ENCODE measurements at regions not wholly inside any gene's neighbourhood (a gene's known extent, or its start where the extent isn't known, plus 50 kb on each side); places are given as distances from the start of the nearest gene placed in this dataset.

DNA sequence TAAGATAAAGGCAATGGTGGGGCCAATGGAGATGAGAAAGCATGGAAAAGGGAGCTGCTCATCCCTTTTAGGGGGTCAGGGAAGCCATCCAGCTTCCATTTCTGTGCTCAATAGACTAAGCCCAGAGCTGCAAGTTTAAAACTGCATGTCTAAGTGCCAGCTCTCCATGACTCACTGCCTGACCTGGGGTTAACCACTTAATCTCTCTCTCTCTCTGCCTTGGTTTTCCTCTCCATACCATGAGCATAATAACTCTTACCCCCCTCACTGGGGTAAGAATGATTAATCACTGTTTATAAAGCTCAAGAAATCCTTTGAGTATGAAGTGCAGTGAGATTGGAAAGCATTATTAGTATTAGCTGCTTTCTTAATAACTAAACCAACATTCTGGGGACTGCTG is 1382.4 kb upstream of the WWC1 start:
- intact Hi-C loops (cut with micrococcal nuclease; ENCODE audit: unreplicated experiment): no loop called here
- DNase-seq (ENCODE audit: low spot score) (no peak), FAIRE-seq (no peak), ATAC-seq (no peak)
- Histone ChIP-seq H3K27ac (ENCODE audit: extremely low read length, insufficient read depth, low read length) (no peak overlapping the region), H3K27me3 (ENCODE audit: control insufficient read depth in 1 of 2, insufficient read depth in 2 of 2, low read length in 2 of 2) (no peaks in the 10 kb centered on the region), H3K36me3 (replicated peaks in 1 of 2; ENCODE audit: control insufficient read depth in 1 of 2, insufficient read depth in 2 of 2, low read length in 2 of 2) (no peaks in the 10 kb centered on the region), H4K20me1 (ENCODE audit: insufficient read depth, low read length) (no peaks in the 10 kb centered on the region), H3K9ac (ENCODE audit: insufficient read depth, low read depth, low read length) (no peak overlapping the region), H3K4me1 (ENCODE audit: insufficient read depth, low read length) (no peaks in the 10 kb centered on the region), H3K4me3 (replicated peaks in 1 of 3; ENCODE audit: insufficient read depth in 1 of 3, low read depth in 2 of 3, low read length in 3 of 3) (no peak overlapping the region), H3K4me2 (ENCODE audit: low read depth, low read length) (no peak overlapping the region), H3K9me3 (ENCODE audit: low read length) (peaks cover 27% of the 10 kb centered on the region; the same call in 1 of the 2 replicates), H3K79me2 (ENCODE audit: insufficient read depth, low read length) (no peaks in the 10 kb centered on the region), H2AFZ (ENCODE audit: low read length) (no peak overlapping the region)
- CTCF ChIA-PET (ENCODE audit: low intra/inter-chr PET ratio, low total read pairs): no interaction called here
- BruUV-seq (replicated peaks): no TSS peak
- in situ Hi-C loops (cut with HindIII; ENCODE audit: extremely low pct_ligation_motif_present, low pct_unique_long_range_greater_than_20kb): no loop called here
- TF ChIP-seq CBFB (CRISPR knock-in tag; IDR thresholded peaks at IDR 0.05): no peak
- no peak for TF ChIP-seq FLYWCH1 (CRISPR knock-in tag; IDR thresholded peaks at IDR 0.05)
- TF ChIP-seq, protein P1, sequence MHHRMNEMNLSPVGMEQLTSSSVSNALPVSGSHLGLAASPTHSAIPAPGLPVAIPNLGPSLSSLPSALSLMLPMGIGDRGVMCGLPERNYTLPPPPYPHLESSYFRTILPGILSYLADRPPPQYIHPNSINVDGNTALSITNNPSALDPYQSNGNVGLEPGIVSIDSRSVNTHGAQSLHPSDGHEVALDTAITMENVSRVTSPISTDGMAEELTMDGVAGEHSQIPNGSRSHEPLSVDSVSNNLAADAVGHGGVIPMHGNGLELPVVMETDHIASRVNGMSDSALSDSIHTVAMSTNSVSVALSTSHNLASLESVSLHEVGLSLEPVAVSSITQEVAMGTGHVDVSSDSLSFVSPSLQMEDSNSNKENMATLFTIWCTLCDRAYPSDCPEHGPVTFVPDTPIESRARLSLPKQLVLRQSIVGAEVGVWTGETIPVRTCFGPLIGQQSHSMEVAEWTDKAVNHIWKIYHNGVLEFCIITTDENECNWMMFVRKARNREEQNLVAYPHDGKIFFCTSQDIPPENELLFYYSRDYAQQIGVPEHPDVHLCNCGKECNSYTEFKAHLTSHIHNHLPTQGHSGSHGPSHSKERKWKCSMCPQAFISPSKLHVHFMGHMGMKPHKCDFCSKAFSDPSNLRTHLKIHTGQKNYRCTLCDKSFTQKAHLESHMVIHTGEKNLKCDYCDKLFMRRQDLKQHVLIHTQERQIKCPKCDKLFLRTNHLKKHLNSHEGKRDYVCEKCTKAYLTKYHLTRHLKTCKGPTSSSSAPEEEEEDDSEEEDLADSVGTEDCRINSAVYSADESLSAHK (CRISPR knock-in tag; IDR thresholded peaks at IDR 0.05; ENCODE audit: borderline replicate concordance): no peak
- TF ChIP-seq, protein P2, sequence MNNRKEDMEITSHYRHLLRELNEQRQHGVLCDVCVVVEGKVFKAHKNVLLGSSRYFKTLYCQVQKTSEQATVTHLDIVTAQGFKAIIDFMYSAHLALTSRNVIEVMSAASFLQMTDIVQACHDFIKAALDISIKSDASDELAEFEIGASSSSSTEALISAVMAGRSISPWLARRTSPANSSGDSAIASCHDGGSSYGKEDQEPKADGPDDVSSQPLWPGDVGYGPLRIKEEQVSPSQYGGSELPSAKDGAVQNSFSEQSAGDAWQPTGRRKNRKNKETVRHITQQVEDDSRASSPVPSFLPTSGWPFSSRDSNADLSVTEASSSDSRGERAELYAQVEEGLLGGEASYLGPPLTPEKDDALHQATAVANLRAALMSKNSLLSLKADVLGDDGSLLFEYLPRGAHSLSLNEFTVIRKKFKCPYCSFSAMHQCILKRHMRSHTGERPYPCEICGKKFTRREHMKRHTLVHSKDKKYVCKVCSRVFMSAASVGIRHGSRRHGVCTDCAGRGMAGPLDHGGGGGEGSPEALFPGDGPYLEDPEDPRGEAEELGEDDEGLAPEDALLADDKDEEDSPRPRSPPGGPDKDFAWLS (CRISPR knock-in tag; IDR thresholded peaks at IDR 0.05; ENCODE audit: borderline replicate concordance): no peak
- TF ChIP-seq NFYC (CRISPR knock-in tag; IDR thresholded peaks at IDR 0.05): no peak
- no peak for TF ChIP-seq NCOA2 (CRISPR knock-in tag; IDR thresholded peaks at IDR 0.05)
- no peak for TF ChIP-seq HOXA5 (CRISPR knock-in tag; IDR thresholded peaks at IDR 0.05)
- TF ChIP-seq ZNF225 (CRISPR knock-in tag; IDR thresholded peaks at IDR 0.05): no peak
- no peak for TF ChIP-seq GATAD1 (CRISPR knock-in tag; IDR thresholded peaks at IDR 0.05)
- TF ChIP-seq ZNF382 (CRISPR knock-in tag; IDR thresholded peaks at IDR 0.05; ENCODE audit: borderline replicate concordance): no peak
- TF ChIP-seq NFATC3 (CRISPR knock-in tag; IDR thresholded peaks at IDR 0.05): no peak
- TF ChIP-seq, protein P3, sequence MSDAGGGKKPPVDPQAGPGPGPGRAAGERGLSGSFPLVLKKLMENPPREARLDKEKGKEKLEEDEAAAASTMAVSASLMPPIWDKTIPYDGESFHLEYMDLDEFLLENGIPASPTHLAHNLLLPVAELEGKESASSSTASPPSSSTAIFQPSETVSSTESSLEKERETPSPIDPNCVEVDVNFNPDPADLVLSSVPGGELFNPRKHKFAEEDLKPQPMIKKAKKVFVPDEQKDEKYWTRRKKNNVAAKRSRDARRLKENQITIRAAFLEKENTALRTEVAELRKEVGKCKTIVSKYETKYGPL (CRISPR knock-in tag; IDR thresholded peaks at IDR 0.05): no peak
- TF ChIP-seq KDM5B (CRISPR knock-in tag; IDR thresholded peaks at IDR 0.05; ENCODE audit: borderline replicate concordance): no peak
- TF ChIP-seq, protein P4, sequence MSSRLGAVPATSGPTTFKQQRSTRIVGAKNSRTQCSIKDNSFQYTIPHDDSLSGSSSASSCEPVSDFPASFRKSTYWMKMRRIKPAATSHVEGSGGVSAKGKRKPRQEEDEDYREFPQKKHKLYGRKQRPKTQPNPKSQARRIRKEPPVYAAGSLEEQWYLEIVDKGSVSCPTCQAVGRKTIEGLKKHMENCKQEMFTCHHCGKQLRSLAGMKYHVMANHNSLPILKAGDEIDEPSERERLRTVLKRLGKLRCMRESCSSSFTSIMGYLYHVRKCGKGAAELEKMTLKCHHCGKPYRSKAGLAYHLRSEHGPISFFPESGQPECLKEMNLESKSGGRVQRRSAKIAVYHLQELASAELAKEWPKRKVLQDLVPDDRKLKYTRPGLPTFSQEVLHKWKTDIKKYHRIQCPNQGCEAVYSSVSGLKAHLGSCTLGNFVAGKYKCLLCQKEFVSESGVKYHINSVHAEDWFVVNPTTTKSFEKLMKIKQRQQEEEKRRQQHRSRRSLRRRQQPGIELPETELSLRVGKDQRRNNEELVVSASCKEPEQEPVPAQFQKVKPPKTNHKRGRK (CRISPR knock-in tag; IDR thresholded peaks at IDR 0.05): no peak
- TF ChIP-seq KLF11 (CRISPR knock-in tag; IDR thresholded peaks at IDR 0.05): no peak
- TF ChIP-seq ZSCAN29 (CRISPR knock-in tag; conservative IDR thresholded peaks at IDR 0.05): no peak
- no peak for TF ChIP-seq CEBPG (CRISPR knock-in tag; IDR thresholded peaks at IDR 0.05)
- POLR2A ChIA-PET: no interaction called here
